ENCODE measurements at regions not wholly inside any gene's neighbourhood (a gene's known extent, or its start where the extent isn't known, plus 50 kb on each side); places are given as distances from the start of the nearest gene placed in this dataset.

DNA sequence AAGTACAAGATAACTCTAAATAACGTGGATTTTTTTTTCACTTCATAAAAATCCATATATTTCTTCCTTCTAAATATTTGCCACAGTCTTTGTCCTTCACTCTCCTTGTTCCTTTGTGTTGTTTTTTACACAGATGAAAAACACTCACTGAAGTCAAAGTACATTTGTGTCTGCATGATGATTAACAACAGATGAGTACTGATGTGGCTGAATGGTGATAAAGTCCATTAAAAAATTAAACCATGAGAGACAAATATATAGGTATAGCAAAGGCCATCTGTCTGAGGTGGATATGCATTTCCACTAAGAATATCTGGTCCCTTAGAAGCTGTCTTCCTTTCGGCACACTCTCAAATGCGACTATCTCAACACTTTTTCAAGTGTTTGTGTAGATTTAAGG lies 317.5 kb upstream of the MCTP2 start:
- DNase-seq (no peak), ATAC-seq (ENCODE audit: low read depth) (no peak)
- POLR2A ChIA-PET: no interaction called here
- CTCF ChIA-PET: no interaction called here
- TF ChIP-seq, protein P1, sequence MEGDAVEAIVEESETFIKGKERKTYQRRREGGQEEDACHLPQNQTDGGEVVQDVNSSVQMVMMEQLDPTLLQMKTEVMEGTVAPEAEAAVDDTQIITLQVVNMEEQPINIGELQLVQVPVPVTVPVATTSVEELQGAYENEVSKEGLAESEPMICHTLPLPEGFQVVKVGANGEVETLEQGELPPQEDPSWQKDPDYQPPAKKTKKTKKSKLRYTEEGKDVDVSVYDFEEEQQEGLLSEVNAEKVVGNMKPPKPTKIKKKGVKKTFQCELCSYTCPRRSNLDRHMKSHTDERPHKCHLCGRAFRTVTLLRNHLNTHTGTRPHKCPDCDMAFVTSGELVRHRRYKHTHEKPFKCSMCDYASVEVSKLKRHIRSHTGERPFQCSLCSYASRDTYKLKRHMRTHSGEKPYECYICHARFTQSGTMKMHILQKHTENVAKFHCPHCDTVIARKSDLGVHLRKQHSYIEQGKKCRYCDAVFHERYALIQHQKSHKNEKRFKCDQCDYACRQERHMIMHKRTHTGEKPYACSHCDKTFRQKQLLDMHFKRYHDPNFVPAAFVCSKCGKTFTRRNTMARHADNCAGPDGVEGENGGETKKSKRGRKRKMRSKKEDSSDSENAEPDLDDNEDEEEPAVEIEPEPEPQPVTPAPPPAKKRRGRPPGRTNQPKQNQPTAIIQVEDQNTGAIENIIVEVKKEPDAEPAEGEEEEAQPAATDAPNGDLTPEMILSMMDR (IDR thresholded peaks at IDR 0.05): no peak
- Mint-ChIP-seq H3K4me3 (no peak overlapping the region), H3K27ac (no peak overlapping the region), H3K27me3 (peaks cover 2% of the 10 kb centered on the region), H3K4me1 (no peaks in the 10 kb centered on the region), H3K9me3 (peaks cover 6% of the 10 kb centered on the region), H3K36me3 (ENCODE audit: low read depth) (no peaks in the 10 kb centered on the region)
- intact Hi-C loops (cut with micrococcal nuclease): no loop called here

DNA sequence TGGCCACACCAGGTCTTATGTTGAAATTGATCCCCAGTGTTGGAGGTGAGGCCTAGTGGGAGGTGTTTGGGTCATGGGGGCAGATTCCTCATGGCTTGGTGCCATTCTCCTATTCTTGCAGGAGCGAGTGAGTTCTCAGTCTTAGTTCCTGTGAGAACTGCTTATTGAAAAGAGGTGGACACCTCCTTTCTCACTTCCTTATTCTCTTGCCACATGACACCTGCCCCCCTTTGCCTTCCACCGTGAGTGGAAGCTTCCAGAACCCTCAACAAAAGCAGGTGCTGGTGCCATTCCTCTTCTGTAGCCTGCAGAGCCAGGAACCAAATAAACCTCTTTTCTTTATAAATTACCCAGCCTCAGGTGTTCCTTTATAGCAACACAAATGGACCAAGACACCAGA lies 318.1 kb upstream of the MCTP2 start:
- Mint-ChIP-seq H3K9me3 (peaks cover 6% of the 10 kb centered on the region), H3K4me1 (no peaks in the 10 kb centered on the region), H3K27me3 (peaks cover 2% of the 10 kb centered on the region), H3K36me3 (ENCODE audit: low read depth) (no peaks in the 10 kb centered on the region), H3K27ac (no peak overlapping the region), H3K4me3 (no peak overlapping the region)
- POLR2A ChIA-PET: no interaction called here
- TF ChIP-seq, protein P1 (IDR thresholded peaks at IDR 0.05): no peak
- intact Hi-C loops (cut with micrococcal nuclease): no loop called here
- no peak for ATAC-seq (ENCODE audit: low read depth)
- no peak for DNase-seq
- CTCF ChIA-PET: no interaction called here

DNA sequence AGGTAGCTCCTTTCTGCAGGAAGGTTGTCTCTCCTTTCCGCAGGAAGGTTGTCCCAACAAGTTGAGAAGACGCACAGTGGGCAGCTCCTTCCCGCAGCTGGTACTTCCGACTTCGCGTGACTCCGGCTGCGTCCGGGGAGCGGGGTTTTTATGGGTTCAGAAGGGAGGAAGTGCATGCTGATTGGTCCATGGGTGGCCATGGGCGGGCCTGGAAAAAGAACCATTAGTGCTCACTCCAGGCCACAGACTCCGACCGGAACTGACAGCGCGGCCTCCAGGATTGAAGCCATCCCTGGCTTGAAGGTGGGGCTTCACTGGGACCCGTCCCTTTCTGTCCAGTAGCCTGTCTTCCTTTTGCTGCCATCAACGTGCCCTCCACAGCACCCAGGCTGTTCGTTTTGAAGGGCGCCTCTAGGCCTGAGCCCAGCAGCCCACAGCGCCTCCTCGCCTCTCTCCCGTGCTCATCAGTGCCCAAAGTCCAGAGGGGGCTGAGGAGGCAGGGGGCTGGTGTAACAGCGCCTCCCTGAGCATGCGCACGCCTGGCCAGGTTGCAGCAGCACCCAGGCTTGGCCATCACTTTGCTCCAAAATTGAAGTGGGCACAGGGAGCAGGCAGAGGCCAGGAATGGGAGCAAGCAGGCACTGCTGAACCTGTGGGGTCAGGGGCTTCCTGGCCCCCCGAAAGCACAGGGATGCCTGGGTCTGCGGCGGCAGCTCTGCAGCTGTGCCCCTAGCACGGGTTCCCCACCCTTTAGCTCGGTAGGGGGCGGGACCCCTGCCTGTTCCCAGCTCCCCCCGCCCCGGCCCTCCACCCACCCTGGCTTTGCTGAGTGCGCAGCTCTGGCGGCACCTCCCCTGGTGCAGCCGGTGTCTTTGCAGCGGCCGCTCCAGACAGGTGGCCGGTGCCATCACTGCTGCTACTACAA lies 330.6 kb upstream of the MCTP2 start:
- ChIA-PET POLR2A (no interaction called here), CTCF (no interaction called here)
- no peak for ATAC-seq (ENCODE audit: low read depth)
- DNase-seq: no peak
- Mint-ChIP-seq H3K9me3 (no peaks in the 10 kb centered on the region), H3K4me1 (no peaks in the 10 kb centered on the region), H3K4me3 (no peak overlapping the region), H3K36me3 (ENCODE audit: low read depth) (no peaks in the 10 kb centered on the region), H3K27ac (no peak overlapping the region), H3K27me3 (no peaks in the 10 kb centered on the region)
- intact Hi-C loops (cut with micrococcal nuclease): no loop called here
- TF ChIP-seq, protein P1 (IDR thresholded peaks at IDR 0.05): no peak

DNA sequence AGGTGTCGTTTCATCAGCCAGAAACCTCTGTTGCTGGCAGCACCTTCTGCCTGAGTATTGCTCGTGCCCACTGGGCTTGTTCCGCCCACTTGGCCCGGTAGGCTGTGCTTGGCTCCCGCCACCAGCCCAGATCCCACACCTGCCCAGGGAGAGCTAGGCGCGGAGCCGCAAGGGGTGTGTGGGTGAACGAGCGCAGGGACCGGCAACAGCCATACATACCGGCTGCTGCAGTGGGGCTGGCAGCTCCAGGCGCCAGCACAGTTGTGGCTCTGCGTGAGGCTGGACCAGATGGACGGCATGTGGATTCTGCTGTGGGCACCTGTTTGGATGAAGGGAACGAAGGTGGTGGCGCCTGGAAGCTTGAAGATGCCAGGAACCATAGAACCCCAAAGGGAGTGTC lies 331.5 kb upstream of the MCTP2 start:
- H3K36me3 Mint-ChIP-seq (ENCODE audit: low read depth): no peaks in the 10 kb centered on the region

DNA sequence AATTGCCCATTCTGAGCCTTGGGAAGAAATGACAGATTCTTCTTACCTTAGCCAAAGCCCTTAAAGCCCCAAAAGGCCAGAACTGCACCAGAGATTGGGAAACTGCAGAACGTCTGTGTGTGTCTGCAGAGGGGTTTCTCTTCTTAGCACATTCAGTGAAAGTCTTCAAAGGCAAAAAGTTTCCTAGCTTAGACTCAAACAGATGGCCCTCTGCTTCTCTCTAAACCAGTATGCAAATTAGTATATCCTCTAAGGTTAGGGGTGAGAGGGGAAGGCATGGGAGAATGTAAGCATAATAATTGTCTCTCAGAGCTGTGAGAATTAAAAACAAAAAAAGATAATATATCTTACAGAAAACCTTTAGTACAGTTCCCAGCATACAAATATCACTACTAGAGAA lies 334.0 kb upstream of the MCTP2 start:
- POLR2A ChIA-PET: no interaction called here
- H3K4me3 Mint-ChIP-seq: no peak overlapping the region

More for the DNA sequence above, 331.5 kb upstream of the MCTP2 start:
- Mint-ChIP-seq H3K4me3 (no peak overlapping the region), H3K27ac (no peak overlapping the region), H3K9me3 (no peaks in the 10 kb centered on the region), H3K4me1 (no peaks in the 10 kb centered on the region), H3K27me3 (no peaks in the 10 kb centered on the region)
- TF ChIP-seq, protein P1 (IDR thresholded peaks at IDR 0.05): no peak
- ChIA-PET CTCF (no interaction called here), POLR2A (no interaction called here)
- intact Hi-C loops (cut with micrococcal nuclease): no loop called here
- ATAC-seq (ENCODE audit: low read depth): no peak
- DNase-seq: no peak

More for the DNA sequence above, 334.0 kb upstream of the MCTP2 start:
- no peaks in the 10 kb centered on the region for H3K27me3 Mint-ChIP-seq
- DNase-seq (no peak), ATAC-seq (ENCODE audit: low read depth) (no peak)
- H3K27ac Mint-ChIP-seq: no peak overlapping the region
- CTCF ChIA-PET: no interaction called here
- no peaks in the 10 kb centered on the region for H3K4me1 Mint-ChIP-seq
- TF ChIP-seq, protein P1 (IDR thresholded peaks at IDR 0.05): no peak
- intact Hi-C loops (cut with micrococcal nuclease): no loop called here
- H3K36me3 Mint-ChIP-seq (ENCODE audit: low read depth): no peaks in the 10 kb centered on the region
- H3K9me3 Mint-ChIP-seq: no peaks in the 10 kb centered on the region

Data from activated B cell treated with CpG ODN at 0.5 μM for 24 hours (primary cell).